GM19023 (cell line): ENCODE measurements at regions not wholly inside any gene's neighbourhood (a gene's known extent, or its start where the extent isn't known, plus 50 kb on each side); places are given as distances from the start of the nearest gene placed in this dataset.

Source experiments
- ATAC-seq: cut with Tn5 transposase; IDR thresholded peaks from one replicate; pipeline ENCODE4 v1.9.1; 2021; ENCODE audit warnings: mild to moderate bottlenecking, moderate library complexity; ENCODE audit not compliant: unreplicated experiment

DNA sequence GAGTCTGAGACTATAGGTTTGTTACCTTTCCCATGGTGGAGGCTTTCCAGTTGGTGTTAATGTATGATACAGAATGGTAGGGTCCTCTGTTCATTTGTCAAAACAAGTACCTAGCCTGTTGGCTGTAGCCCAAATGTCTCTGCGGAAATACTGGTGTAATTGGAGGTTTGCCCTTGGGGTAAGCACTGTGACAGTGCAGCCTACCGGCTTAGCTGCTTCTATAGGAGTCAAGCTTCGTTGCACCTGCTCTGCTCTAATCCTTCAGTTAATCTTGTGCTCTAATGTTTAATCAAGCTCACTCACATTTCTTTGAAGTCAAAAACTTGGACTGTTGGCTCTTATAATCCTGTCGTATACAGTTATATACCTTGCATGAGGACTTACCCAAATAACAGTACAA is 203.4 kb downstream of the CCNG2 start:
- no peak for ATAC-seq

- peak; percentile 73 for ATAC-seq
Observed at GRCh38 chr4:77366876-77367275, 209.9 kb downstream of the CCNG2 start.

DNA sequence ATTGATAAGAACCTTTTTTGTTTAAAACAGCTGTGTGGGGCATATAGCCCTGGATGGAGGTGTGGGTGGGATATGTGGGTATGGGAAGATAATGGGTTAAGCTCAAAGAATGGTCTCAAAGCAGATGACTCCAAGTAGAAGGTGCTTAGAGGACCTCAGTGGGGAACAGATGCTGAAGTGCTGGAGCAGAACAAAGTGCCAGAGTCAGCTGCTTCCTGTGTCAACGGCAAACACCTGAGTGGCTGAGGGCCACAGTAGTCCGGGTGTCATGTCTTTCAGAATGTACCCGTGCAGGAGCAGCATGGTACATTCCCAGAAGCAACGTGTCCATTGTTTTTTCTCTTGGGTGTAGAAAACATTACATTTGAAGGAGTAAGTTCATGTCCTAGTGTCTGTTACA is 210.6 kb downstream of the CCNG2 start:
- no peak for ATAC-seq

DNA sequence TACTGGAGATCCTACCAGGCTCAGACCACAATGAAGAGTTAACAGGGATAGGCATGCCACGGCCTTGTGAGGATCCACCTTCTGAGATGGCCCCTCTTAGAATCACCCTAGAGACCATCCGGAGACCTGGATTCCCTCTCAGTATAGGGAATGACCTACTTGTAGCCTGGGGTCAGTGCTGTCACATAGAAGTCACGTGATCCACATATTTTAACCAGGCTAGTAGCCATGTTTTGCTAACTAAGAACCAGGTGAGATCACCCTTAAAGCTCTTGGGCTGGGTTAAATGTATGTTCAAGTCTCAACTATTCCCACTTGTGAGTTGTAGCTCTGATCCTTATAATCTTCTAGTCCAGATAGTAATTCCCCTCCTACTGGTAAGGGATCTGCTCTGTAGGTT is 215.4 kb downstream of the CCNG2 start:
- no peak for ATAC-seq

- no peak for ATAC-seq
Observed at GRCh38 chr4:77375866-77376607, 219.0 kb downstream of the CCNG2 start.

- no peak for ATAC-seq
Observed at GRCh38 chr4:77376788-77377460, 219.9 kb downstream of the CCNG2 start.

GRCh38 chr4:77384094-77384493 is 221.5 kb upstream of the CXCL13 start:
- ATAC-seq, result no peak

DNA sequence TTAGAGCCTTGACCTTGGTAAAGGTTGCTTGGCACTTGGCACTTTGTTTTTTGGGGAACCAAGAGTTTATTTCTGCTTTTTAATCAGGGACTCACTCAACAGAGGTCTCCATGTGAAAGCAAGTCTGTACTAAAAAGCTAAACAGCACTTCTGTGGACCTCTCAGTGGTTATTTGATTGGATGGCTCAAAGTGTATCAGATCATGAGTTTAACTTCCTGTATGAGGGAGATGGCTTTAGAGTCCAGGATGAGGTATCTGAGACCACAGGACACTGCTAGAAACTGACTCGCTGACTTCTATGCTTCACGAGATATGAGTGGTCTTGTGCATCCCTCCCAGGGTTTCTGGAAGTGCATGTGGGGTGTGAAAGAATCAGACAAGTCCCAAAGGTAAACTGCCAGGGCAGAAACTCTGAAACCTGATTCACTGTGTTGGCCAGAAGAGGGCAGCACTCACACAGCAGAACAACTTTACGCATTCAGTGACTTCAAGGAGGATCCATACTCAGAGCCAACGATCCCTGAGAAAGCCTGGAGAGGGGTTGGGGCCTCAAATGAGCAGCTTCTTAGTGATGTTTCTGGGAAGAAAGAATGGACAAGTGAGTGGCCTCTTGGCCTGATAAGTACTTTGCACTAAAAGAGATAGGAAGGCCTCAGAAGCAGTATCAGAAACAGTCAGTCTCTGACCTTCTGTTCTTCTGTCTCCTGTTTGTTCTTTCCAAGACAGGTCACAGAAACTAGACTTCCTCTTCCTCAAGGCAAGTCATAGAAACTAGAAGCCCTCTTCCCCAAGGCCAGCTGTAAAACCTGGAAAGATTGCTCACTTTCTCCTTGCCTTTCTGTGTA is 220.3 kb upstream of the CXCL13 start:
- peak; percentile 86 for ATAC-seq

- ATAC-seq, result no peak
Observed at GRCh38 chr4:77393996-77394395, 211.6 kb upstream of the CXCL13 start.

DNA sequence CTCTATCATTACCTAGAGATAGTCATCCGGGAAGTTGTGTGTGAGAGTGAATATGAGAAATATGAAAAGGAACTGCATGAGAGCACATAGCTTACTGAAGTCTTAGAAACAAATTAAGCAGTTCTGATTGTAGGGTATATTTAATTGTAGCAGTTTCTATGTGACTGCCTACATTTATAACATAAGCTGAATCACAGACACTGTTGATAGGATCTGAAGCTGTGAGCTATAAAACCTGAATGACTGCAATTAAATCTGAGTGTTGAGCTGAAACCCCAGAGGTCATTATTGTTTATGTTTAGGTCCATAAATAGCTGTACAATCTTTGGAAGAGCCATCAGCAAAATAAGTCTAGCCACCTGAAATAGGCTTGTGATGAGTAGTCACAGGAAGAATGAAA is 210.1 kb upstream of the CXCL13 start:
- ATAC-seq, result no peak

- no peak for ATAC-seq
Observed at GRCh38 chr4:77398256-77398655, 207.4 kb upstream of the CXCL13 start.

GRCh38 chr4:77399831-77400230 is 205.8 kb upstream of the CXCL13 start:
- ATAC-seq, result no peak

DNA sequence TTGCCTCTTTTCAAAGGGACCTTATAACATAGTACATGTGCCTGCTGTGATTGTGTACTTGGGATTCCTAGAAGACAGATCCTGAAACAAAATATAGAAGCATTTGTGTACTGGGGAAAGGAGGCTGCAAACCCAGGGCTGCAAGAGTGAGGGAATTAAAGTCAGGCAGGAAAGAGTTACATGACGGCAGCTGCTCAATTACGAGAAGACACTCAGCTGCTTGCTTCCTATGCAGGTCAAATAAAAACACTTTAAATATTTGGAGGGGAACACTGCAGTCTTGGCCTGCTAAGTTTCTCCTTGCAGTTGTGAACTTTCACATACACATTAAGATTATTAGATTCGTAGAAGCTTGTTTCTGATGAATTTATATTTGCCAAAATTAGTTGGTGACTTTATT is 191.9 kb upstream of the CXCL13 start:
- ATAC-seq, result no peak

DNA sequence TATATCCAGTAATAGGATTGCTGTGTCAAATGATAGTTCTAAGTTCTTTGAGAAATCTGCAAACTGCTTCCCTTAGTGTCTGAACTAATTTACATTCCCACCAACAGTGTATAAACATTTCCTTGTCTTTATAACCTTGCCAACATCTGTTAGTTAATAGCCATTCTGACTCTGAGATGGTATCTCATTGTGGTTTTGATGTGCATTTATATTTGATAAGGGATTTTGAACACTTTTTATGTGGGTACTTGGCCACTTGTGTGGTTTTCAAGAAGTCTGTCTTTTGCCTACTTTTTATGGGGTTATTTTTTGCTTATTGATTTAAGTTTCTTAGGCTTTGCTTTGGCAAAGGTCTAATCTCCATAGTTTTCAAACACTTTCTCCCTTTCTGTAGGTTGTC is 189.9 kb upstream of the CXCL13 start:
- no peak for ATAC-seq

- ATAC-seq, result no peak
Observed at GRCh38 chr4:77418333-77418732, 187.3 kb upstream of the CXCL13 start.

DNA sequence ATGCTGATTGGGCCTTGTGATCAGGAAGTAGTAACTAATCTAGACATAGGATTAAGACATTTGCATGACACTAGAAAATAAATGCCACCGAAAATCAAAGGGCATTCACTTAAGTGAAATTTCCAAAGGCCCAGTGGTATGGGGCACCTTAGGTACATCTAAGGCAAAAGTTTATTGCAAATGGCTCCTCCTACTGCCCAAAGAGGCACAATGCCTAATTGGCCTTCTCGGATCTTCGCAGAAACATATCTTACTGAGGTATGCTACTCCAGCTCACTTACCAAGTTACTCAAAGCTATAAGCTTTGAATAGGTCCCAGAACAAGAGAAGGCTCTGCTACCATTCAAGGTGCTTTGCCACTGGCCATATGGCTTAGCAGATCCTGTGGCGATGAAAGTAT is 174.8 kb upstream of the CXCL13 start:
- ATAC-seq, result no peak

DNA sequence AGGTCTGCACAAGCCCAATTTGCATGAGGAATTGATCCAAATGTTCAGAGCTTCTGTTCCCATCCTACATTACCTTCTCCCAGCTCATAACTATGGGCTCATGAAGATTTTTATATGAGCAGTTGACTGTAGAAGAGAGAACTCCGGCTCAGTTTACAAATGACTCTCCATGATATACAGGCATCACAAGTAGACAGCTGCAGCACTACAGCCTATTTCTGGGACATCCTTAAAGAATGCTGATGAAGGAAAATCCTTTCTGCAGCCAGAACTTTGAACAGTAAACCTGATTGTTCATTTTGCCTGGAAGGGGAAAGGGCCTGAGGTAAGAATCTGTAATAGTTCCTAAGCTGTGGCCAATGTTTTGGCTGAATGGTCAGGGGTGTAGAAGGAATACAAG is 174.1 kb upstream of the CXCL13 start:
- no peak for ATAC-seq

GRCh38 chr4:77432717-77433417 is 172.8 kb upstream of the CXCL13 start:
- no peak for ATAC-seq

GRCh38 chr4:77433418-77433733 is 172.2 kb upstream of the CXCL13 start:
- peak; percentile 88 for ATAC-seq

DNA sequence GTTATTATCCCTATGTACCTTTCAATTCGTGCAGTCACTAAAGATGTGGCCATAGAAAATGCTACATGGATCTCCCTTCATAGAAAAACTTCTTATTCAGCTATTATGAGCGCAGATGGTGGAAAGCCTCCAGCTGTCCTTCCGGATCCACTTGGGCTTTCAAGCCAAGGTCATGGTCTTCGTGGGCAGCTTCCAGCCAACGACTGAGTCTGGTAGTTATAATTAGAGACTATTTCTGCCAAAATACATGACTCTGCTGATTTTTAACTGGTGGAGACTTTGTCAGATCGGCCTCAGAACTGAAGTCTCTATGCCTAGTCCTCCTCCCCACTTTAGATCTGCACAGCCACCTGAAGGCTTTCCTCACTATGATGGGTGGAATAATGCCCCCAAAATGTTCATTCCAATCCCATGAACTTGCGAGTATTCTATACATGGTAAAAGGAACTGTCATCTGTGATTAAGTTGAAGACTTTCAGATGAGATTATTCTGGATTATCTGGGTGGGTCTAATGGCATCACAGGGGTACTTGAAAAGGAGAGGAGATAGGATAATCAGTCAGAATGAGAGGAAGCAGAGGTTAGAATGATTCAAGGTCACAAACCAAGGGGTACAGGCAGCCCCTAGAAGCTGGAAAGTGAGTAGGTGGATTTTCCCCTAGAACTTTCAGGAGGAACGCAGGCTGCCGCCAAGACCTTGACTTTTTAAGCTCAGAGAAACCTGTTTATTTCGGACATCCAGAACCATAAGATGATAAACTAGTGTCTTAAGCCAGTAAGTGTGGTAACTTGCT is 171.1 kb upstream of the CXCL13 start:
- no peak for ATAC-seq

DNA sequence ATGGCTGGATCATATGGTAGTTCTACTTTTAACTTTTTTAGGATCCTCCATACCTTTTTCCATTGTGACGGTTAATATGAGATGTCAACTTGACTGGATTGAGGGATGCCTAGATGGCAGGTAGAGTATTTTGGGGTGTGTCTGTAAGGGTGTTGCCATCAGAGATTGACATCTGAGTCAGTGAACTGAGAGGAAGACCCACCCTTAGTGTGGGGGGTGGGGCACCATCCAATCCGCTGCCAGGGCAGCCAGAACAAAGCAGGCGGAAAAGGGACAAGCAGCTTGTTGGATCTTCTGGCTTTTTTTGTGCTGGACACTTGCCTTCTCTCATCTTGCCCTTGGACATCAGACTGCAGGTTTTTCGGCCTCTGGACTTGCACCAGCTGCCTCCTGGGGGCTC is 168.5 kb upstream of the CXCL13 start:
- ATAC-seq, result no peak
